DND-41 (cell line): ENCODE measurements at regions not wholly inside any gene's neighbourhood (a gene's known extent, or its start where the extent isn't known, plus 50 kb on each side); places are given as distances from the start of the nearest gene placed in this dataset.

ENCODE experiments used
- ATAC-seq: fragments of 200-7000 bp; cut with Tn5 transposase; 3 replicates; pipeline ENCODE4 v1.9.1; 2021; ENCODE audit warnings: low read depth; ENCODE audit not compliant: insufficient read depth
- DNase-seq: peaks from one replicate; pipeline ENCODE4 v3.0.0-alpha.2; 2020
- H2AFZ ChIP-seq: 2 replicates; pipeline ENCODE4 v1.6.0; 2012; ENCODE audit warnings: low read depth, low read length
- H3K27ac ChIP-seq: 2 replicates; pipeline ENCODE4 v1.5.1; 2012; ENCODE audit warnings: low read length, inconsistent platforms
- H3K27me3 ChIP-seq: fragments of 200-600 bp; sonication (generic); 2 replicates; pipeline ENCODE4 v1.6.0; 2012; ENCODE audit warnings: low read length, mild to moderate bottlenecking, inconsistent platforms; ENCODE audit not compliant: insufficient read depth, poor library complexity
- H3K36me3 ChIP-seq: 2 replicates; pipeline ENCODE4 v1.5.1; 2012; ENCODE audit warnings: low read length, inconsistent platforms; ENCODE audit not compliant: insufficient read depth
- H3K4me1 ChIP-seq: 2 replicates; pipeline ENCODE4 v1.5.1; 2012; ENCODE audit warnings: mild to moderate bottlenecking, low read length; ENCODE audit not compliant: insufficient read depth
- H3K4me2 ChIP-seq: 2 replicates; pipeline ENCODE4 v1.6.0; 2012; ENCODE audit warnings: mild to moderate bottlenecking, moderate library complexity, low read length, inconsistent platforms; ENCODE audit not compliant: insufficient read depth
- H3K4me3 ChIP-seq, 2 experiments: fragments of 200-600 bp in 1 of 2; shearing (Covaris generic) in 1 of 2; 2 replicates each; pipeline ENCODE4 v1.5.1; 2012 to 2016; ENCODE audit warnings: inconsistent platforms in 2 of 2, low read length in 2 of 2, mild to moderate bottlenecking in 2 of 2, low read depth in 1 of 2, moderate library complexity in 1 of 2
- H3K79me2 ChIP-seq: 2 replicates; pipeline ENCODE4 v1.6.0; 2012; ENCODE audit warnings: low read length, inconsistent platforms; ENCODE audit not compliant: insufficient read depth
- H3K9ac ChIP-seq: 2 replicates; pipeline ENCODE4 v1.6.0; 2012; ENCODE audit warnings: low read depth, mild to moderate bottlenecking, inconsistent platforms, low read length, moderate library complexity
- H3K9me3 ChIP-seq: 2 replicates; pipeline ENCODE4 v1.5.1; 2012; ENCODE audit warnings: low read length, moderate library complexity, mild to moderate bottlenecking, inconsistent platforms; ENCODE audit not compliant: insufficient read depth, severe bottlenecking
- H4K20me1 ChIP-seq: 2 replicates; pipeline ENCODE4 v1.6.0; 2012; ENCODE audit warnings: low read length; ENCODE audit not compliant: insufficient read depth
- EZH2 ChIP-seq: IDR thresholded peaks from 3 replicates; pipeline ENCODE4 v1.6.1; 2012; ENCODE audit warnings: borderline replicate concordance, low read depth, mild to moderate bottlenecking, moderate library complexity, low read length, inconsistent platforms; ENCODE audit not compliant: severe bottlenecking
- TF ChIP-seq, protein P1 (sequence below): IDR thresholded peaks from 2 replicates; pipeline ENCODE4 v1.5.1; 2012; ENCODE audit warnings: borderline replicate concordance, low read length, moderate library complexity, mild to moderate bottlenecking; ENCODE audit not compliant: poor library complexity, severe bottlenecking; ENCODE audit errors: extremely low read depth

DNA sequence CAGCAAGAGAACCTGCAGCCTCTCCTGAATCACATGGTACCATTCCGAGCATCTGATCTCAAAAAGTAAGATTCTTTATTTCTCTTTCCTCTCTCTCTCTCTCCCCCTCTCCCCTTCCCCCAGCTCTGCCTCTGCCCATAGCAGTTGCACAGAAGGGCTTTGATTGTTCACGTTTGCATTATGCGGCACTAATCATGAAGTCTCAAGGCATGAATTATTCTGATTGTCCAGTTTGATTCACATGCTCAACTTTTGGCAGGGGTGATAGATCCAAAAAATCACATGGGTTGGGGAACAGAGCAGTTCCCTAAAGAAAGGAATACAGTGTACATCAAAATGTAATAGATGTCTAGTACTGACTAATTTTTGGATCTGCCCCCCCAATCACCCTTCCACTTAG is 380.0 kb upstream of the SOX9 start:
- H3K4me3 ChIP-seq, result no peak overlapping the region
- no peaks in the 10 kb centered on the region for H3K36me3 ChIP-seq
- peaks cover 3% of the 10 kb centered on the region for H3K27me3 ChIP-seq
- no peak for TF ChIP-seq EZH2
- TF ChIP-seq, protein P1, sequence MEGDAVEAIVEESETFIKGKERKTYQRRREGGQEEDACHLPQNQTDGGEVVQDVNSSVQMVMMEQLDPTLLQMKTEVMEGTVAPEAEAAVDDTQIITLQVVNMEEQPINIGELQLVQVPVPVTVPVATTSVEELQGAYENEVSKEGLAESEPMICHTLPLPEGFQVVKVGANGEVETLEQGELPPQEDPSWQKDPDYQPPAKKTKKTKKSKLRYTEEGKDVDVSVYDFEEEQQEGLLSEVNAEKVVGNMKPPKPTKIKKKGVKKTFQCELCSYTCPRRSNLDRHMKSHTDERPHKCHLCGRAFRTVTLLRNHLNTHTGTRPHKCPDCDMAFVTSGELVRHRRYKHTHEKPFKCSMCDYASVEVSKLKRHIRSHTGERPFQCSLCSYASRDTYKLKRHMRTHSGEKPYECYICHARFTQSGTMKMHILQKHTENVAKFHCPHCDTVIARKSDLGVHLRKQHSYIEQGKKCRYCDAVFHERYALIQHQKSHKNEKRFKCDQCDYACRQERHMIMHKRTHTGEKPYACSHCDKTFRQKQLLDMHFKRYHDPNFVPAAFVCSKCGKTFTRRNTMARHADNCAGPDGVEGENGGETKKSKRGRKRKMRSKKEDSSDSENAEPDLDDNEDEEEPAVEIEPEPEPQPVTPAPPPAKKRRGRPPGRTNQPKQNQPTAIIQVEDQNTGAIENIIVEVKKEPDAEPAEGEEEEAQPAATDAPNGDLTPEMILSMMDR, result no peak
- H3K9ac ChIP-seq, result no peak overlapping the region
- H3K4me2 ChIP-seq, result no peak overlapping the region
- no peaks in the 10 kb centered on the region for H4K20me1 ChIP-seq
- H3K27ac ChIP-seq, result no peak overlapping the region
- DNase-seq (no peak), ATAC-seq (no peak)
- no peak overlapping the region for H2AFZ ChIP-seq
- no peaks in the 10 kb centered on the region for H3K9me3 ChIP-seq
- H3K4me1 ChIP-seq, result no peaks in the 10 kb centered on the region
- no peaks in the 10 kb centered on the region for H3K79me2 ChIP-seq

- H3K4me3 ChIP-seq, result no peak overlapping the region
- H3K4me1 ChIP-seq, result no peaks in the 10 kb centered on the region
- H3K9ac ChIP-seq, result no peak overlapping the region
- no peak overlapping the region for H3K27ac ChIP-seq
- no peak for ATAC-seq
- H3K36me3 ChIP-seq, result no peaks in the 10 kb centered on the region
- TF ChIP-seq EZH2, result no peak
- TF ChIP-seq, protein P1, result no peak
- peaks cover 3% of the 10 kb centered on the region for H3K27me3 ChIP-seq
- H3K4me2 ChIP-seq, result no peak overlapping the region
- H3K79me2 ChIP-seq, result no peaks in the 10 kb centered on the region
- no peaks in the 10 kb centered on the region for H3K9me3 ChIP-seq
- H2AFZ ChIP-seq, result no peak overlapping the region
- H4K20me1 ChIP-seq, result no peaks in the 10 kb centered on the region
- DNase-seq, result no peak
These were observed 379.0 kb upstream of the SOX9 start for GRCh38 chr17:71741836-71742235.

- H3K9me3 ChIP-seq, result no peaks in the 10 kb centered on the region
- H4K20me1 ChIP-seq, result no peaks in the 10 kb centered on the region
- no peaks in the 10 kb centered on the region for H3K36me3 ChIP-seq
- H2AFZ ChIP-seq, result no peak overlapping the region
- H3K27ac ChIP-seq, result no peak overlapping the region
- no peak for ATAC-seq
- H3K4me3 ChIP-seq, result no peak overlapping the region
- no peak overlapping the region for H3K9ac ChIP-seq
- H3K4me2 ChIP-seq, result no peak overlapping the region
- no peaks in the 10 kb centered on the region for H3K4me1 ChIP-seq
- H3K27me3 ChIP-seq, result no peaks in the 10 kb centered on the region
- no peak for DNase-seq
- no peaks in the 10 kb centered on the region for H3K79me2 ChIP-seq
- TF ChIP-seq, protein P1, result no peak
These were observed 371.9 kb upstream of the SOX9 start for GRCh38 chr17:71748872-71749271.

DNA sequence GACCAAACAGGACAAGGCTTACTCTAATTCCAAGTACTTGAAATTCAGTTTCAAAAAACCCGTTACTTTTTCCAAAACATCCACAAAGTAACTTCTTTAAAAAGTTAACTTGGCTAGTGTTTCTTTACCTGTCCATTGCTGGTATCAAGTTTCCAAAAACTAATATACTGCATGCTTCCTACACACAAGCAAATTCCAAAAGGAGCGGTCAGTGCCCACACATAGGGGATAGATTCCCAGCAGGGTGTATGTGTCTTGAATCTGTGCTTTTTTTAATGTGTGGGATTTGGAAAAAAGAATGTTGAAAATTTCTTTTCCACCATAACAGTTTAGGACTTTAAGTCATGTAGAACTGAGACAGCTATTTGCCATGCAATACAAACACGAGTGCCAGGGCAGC is 367.8 kb upstream of the SOX9 start:
- Histone ChIP-seq H2AFZ (no peak overlapping the region), H3K4me1 (no peaks in the 10 kb centered on the region), H3K27me3 (no peaks in the 10 kb centered on the region), H3K9me3 (no peaks in the 10 kb centered on the region), H3K4me2 (no peak overlapping the region), H4K20me1 (no peaks in the 10 kb centered on the region), H3K79me2 (no peaks in the 10 kb centered on the region), H3K9ac (no peak overlapping the region), H3K27ac (no peak overlapping the region), H3K36me3 (no peaks in the 10 kb centered on the region), H3K4me3 (no peak overlapping the region)
- TF ChIP-seq, protein P1, result no peak
- no peak for TF ChIP-seq EZH2
- DNase-seq (no peak), ATAC-seq (no peak)
